ENCODE measurements at regions not wholly inside any gene's neighbourhood (a gene's known extent, or its start where the extent isn't known, plus 50 kb on each side); places are given as distances from the start of the nearest gene placed in this dataset.

DNA sequence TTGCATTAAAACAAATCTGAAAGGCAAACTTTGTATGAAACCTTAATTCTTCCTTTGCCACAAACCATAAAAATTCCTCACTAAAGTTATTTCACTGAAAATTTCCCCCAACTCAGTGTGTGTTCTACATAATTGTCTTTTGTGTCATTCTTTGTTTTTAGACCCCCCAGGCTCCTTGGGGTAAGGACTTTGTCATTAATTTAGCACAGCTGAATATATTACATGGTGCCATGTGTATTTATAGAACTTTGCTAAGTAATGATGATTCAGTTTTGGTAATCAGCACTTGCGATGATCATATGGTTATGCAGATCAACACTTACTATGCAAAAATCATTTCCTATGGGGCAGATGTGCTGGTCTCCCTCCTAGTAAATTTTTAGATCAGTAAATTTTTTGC, 712.1 kb upstream of the MEF2C start:
- POLR2A ChIA-PET (ENCODE audit: partially characterized antibody) = no interaction called here
- Histone ChIP-seq H3K4me1 (replicated peaks in 1 of 4; ENCODE audit: control insufficient read depth in 3 of 4, insufficient read depth in 4 of 4, low read length in 3 of 4) (no peaks in the 10 kb centered on the region), H3K4me2 (ENCODE audit: insufficient read depth in 1 of 2, low read depth in 2 of 2, low read length in 2 of 2) (no peak overlapping the region), H3K79me2 (ENCODE audit: control insufficient read depth in 1 of 2, insufficient read depth in 2 of 2, low read length in 2 of 2) (no peaks in the 10 kb centered on the region), H3K23ac (ENCODE audit: insufficient read length) (no peak overlapping the region), H3K18ac (ENCODE audit: extremely low read depth, low read length) (no peak overlapping the region), H3K23me2 (ENCODE audit: low read depth, low read length) (no peaks in the 10 kb centered on the region), H4K20me1 (replicated peaks in 1 of 2; ENCODE audit: control insufficient read depth in 1 of 2, insufficient read depth in 2 of 2, low read length in 2 of 2) (no peaks in the 10 kb centered on the region), H2BK5ac (ENCODE audit: low read depth, low read length) (no peak overlapping the region), H3K9ac (replicated peaks in 1 of 4; ENCODE audit: extremely low read depth in 1 of 4, low read depth in 3 of 4, low read length in 3 of 4) (no peak overlapping the region), H2AK5ac (ENCODE audit: low read depth, low read length) (no peak overlapping the region), H4K8ac (ENCODE audit: extremely low read depth, insufficient read depth, low read length) (no peak overlapping the region), H3K56ac (replicated peaks; ENCODE audit: insufficient read length, low read depth, low read length) (no peak overlapping the region), H2BK20ac (ENCODE audit: low read length) (no peak overlapping the region), H4K5ac (ENCODE audit: insufficient read length, low read depth, low read length) (no peak overlapping the region), H3K27me3 (replicated peaks in 1 of 4; ENCODE audit: control insufficient read depth in 3 of 4, extremely low read depth in 1 of 4, insufficient read depth in 3 of 4, low read length in 3 of 4) (no peaks in the 10 kb centered on the region), H2BK12ac (ENCODE audit: low read depth, low read length) (no peak overlapping the region), H3K14ac (ENCODE audit: insufficient read length) (no peak overlapping the region), H2AFZ (ENCODE audit: low read length) (no peak overlapping the region), H3K27ac (ENCODE audit: low read depth, low read length) (no peak overlapping the region), H3K79me1 (ENCODE audit: low read depth, low read length) (no peaks in the 10 kb centered on the region), H3K4me3 (ENCODE audit: extremely low read depth in 1 of 4, insufficient read depth in 2 of 4, low read depth in 3 of 4, low read length in 4 of 4) (no peak overlapping the region), H2BK15ac (ENCODE audit: low read length) (no peak overlapping the region), H2BK120ac (replicated peaks; ENCODE audit: low read depth, low read length) (no peak overlapping the region), H3K36me3 (ENCODE audit: control insufficient read depth in 2 of 4, insufficient read depth in 4 of 4, low read length in 3 of 4) (no peaks in the 10 kb centered on the region), H3K4ac (replicated peaks; ENCODE audit: insufficient read length, low read depth, low read length) (no peak overlapping the region), H4K91ac (replicated peaks; ENCODE audit: insufficient read length, low read length) (no peak overlapping the region), H3K9me3 (ENCODE audit: insufficient read depth in 2 of 2, low read depth in 1 of 2, low read length in 1 of 2) (peaks cover 5 to 6% of the 10 kb centered on the region in 2 experiments; a peak in 2 of 4 replicates)
- no peak for DNase-seq (ENCODE audit: low read depth in 1 of 2, low spot score in 2 of 2)
- whole genome bisulfite sequencing, 2 experiments (ENCODE audit: extremely low coverage in 1 of 2, insufficient coverage in 1 of 2, insufficient read length in 1 of 2, insufficient replicate concordance in 2 of 2, low coverage in 1 of 2, low lambda C conversion rate in 2 of 2, missing lambda C conversion rate in 1 of 2) = 89% methylated on average over 1 of the region's 1 CpG; no CpG with 5 or more reads in 1 of the 2 experiments
- FAIRE-seq = no peak
- CTCF ChIA-PET (ENCODE audit: partially characterized antibody) = no interaction called here
- TF ChIP-seq POLR2A (IDR thresholded peaks at IDR 0.05; ENCODE audit: control extremely low read depth in 1 of 2, low read depth in 2 of 2, low read length in 2 of 2) (no peak), TCF12 (IDR thresholded peaks at IDR 0.05; ENCODE audit: low read depth, low read length) (no peak), RAD21 (IDR thresholded peaks at IDR 0.05 in 1 of 2, conservative IDR thresholded peaks at IDR 0.05 in 1 of 2; ENCODE audit: low read depth in 2 of 2, low read length in 2 of 2) (no peak), SIX5 (IDR thresholded peaks at IDR 0.05; ENCODE audit: low read depth, low read length) (no peak)
